DMS114 treated with DMSO at 0.1 percent for 48 hours (cell line): ENCODE measurements at regions not wholly inside any gene's neighbourhood (a gene's known extent, or its start where the extent isn't known, plus 50 kb on each side); places are given as distances from the start of the nearest gene placed in this dataset.
A peak's percentile ranks its signal among the peaks of the same experiment; 100 is the strongest.

Experiments
- DNase-seq: peaks from one replicate; lab custom pipeline; 2025; ENCODE audit not compliant: unreplicated experiment; lab: John Stamatoyannopoulos, UW

DNA sequence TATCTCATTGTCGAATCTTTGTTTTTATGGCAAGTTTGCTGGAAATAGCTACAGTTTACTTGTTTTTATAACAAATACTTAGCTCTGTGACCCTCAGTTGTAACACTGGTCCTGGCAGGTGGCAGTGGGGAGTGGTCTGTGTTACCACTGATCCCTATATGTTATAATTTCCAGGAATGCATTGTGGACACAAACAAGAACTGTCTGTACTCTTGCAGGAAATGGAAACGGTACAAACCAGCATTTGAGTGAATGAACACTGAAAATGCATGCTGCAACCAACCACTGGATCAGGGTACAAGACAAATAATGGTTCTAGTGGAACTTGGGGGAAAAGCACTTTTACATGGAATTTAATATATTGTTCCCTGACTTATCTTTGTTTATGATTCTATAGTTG, 66.5 kb upstream of the PJA2 start:
- no peak for DNase-seq

DNA sequence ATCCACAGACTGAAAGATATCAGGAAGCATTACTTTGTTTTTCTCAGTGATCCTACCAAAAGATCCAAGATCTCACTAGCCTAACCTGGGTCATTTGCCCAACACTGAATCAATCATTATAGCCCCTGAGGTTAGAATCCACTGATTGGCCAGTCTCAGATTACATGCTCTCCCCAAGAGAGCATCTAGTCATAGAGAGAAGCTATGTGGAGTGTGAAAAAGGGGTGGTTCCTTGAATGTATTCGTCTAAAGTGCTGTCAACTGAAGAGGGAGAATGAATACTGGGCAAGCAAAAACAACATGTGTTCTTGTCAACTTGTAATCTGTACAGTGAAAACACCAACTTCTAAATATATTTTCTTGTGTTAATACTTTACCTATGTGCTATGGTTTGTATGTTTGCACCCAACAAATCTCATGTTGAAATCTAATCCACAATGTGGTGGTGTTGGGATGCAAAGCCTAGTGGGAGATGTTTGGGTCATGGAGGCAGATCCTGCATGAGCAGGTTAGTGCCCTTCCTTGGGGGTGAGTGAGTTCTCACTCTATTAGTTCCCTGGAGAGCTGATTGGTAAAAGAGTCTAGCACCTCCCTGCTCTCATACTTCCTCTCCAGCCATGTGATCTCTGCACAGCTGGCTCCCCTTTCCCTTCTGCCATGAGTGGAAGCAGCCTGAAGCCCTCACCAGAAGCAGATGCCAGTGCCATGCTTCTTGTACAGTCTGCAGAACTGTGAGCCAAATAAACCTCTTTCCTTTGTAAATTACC, 60.3 kb upstream of the PJA2 start:
- no peak for DNase-seq

DNA sequence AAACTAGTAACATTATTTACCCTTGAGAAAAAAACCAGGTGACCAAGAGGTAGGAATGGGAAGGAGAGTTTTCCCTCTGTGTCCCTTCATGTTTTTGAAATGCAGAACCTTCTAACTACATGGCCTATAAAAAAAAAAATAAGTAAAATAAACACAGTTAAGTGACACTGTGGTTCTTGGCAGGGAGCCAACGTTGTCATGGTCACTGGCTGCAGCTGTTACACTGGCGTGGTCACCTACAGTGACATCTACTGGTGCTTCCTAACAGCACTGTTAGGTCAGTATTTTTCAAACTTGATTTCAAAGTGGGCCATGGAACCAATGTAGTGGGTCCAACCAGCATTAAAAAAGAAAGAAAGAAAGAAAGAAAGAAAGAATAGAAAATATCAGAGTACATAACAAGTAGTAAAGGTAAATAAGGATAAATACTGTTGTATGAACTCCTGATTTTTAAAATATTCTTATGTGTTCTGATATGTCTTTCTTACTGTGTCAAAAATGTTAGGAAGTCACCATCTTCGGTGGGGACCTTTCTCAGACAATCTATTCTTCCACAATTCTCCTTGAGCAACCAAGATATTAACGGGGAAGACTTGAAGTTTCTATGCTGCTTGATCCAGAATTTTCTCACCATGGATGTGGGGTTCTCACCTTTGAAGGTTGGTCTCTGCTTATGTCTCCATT, 59.1 kb upstream of the PJA2 start:
- DNase-seq: peak; percentile 12

DNA sequence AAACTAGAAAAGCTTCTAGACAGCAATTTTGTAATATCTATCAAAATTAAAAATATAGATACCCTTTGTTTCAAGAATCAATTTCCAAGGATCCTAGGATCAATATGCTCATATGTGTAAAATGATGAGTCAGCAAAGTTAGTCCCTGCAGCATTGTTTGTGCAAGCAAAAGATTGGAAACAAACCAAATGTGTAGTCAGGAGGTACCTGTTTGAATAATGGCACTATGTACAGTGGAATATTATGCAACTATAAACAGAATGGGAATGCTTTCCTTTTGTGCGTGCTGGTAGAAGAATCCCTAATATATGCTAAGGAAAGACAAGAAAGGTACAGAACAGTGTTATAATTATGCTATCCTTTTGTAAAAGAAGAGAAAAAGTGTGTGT, 58.5 kb upstream of the PJA2 start:
- no peak for DNase-seq

DNA sequence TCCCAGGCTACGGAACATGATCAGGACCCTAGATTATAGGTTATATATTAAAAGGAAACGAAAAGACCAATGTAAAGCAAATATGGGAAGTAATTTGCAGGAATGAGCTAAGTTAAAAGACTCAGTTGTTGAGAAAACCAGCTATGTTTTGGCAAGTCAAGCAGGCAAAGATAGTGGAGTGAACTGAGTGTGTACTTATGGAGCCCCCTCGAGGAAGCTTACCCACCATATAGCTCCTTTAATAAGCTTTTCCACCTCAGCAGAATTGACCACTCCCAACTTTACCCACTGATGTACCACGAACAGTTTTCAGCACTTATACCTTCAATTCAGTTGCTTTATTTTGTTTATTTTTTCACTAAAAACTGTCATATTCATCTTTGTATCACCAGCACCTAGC, 57.3 kb upstream of the PJA2 start:
- DNase-seq: no peak
